GM10248 (cell line): ENCODE measurements at regions not wholly inside any gene's neighbourhood (a gene's known extent, or its start where the extent isn't known, plus 50 kb on each side); places are given as distances from the start of the nearest gene placed in this dataset.
"Not testable (repeated sequence)": the region's sequence is repeated elsewhere in the genome, so short reads cannot be mapped to it uniquely, and the experiment has no call there.

Experiments
- CTCF ChIA-PET: fragments of 300-600 bp; sonication (Branson Sonifier 250); formaldehyde crosslinking; extraction: SDS; loops from one replicate; lab custom pipeline; 2021; ENCODE audit warnings: antibody characterized with exemption; lab: Yijun Ruan, JAX
- POLR2A ChIA-PET: fragments of 350-650 bp; sonication (Branson Sonifier 250); formaldehyde crosslinking; extraction: SDS; loops from one replicate; lab custom pipeline; 2020; ENCODE audit warnings: antibody characterized with exemption; lab: Yijun Ruan, JAX
- DNase-seq: peaks from one replicate; pipeline ENCODE4 v3.0.0; 2012; ENCODE audit errors: extremely low spot score
- TF ChIP-seq, protein P1 (sequence below): IDR thresholded peaks from 2 replicates; pipeline ENCODE4 v1.5.1; 2012; ENCODE audit warnings: mild to moderate bottlenecking, low read depth; ENCODE audit errors: extremely low read depth, missing control alignments, control extremely low read depth

DNA sequence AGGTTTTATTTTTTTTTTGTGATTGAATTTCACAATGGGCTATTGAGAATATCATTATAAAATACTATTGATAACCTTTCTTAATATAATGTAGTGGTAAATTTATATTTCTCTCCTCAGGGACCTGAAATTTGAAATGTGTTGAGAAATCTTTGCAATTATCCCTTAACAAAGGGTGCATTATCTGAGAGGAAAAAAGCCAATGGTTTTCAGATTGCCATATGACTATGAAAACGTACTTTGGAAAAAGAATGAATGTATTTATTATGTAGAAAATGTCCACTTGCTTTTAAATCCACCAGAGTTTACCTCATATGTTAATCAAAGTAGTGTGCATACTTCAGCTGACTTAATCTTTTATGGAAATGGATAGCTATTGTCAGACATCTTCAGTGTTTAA, 441.1 kb downstream of the AMY1C start:
- ChIA-PET CTCF (no interaction called here), POLR2A (no interaction called here)
- TF ChIP-seq, protein P1, sequence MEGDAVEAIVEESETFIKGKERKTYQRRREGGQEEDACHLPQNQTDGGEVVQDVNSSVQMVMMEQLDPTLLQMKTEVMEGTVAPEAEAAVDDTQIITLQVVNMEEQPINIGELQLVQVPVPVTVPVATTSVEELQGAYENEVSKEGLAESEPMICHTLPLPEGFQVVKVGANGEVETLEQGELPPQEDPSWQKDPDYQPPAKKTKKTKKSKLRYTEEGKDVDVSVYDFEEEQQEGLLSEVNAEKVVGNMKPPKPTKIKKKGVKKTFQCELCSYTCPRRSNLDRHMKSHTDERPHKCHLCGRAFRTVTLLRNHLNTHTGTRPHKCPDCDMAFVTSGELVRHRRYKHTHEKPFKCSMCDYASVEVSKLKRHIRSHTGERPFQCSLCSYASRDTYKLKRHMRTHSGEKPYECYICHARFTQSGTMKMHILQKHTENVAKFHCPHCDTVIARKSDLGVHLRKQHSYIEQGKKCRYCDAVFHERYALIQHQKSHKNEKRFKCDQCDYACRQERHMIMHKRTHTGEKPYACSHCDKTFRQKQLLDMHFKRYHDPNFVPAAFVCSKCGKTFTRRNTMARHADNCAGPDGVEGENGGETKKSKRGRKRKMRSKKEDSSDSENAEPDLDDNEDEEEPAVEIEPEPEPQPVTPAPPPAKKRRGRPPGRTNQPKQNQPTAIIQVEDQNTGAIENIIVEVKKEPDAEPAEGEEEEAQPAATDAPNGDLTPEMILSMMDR, result no peak
- DNase-seq, result no peak

- TF ChIP-seq, protein P1, result no peak
- ChIA-PET POLR2A (no interaction called here), CTCF (no interaction called here)
- no peak for DNase-seq
Measured at GRCh38 chr1:104195395-104195794, 445.7 kb downstream of the AMY1C start.

GRCh38 chr1:104196136-104196535, 446.4 kb downstream of the AMY1C start:
- ChIA-PET POLR2A (no interaction called here), CTCF (no interaction called here)
- DNase-seq, result no peak
- TF ChIP-seq, protein P1, result no peak

GRCh38 chr1:104197516-104197915, 447.8 kb downstream of the AMY1C start:
- ChIA-PET CTCF (interaction anchor here (0.9 to 1.1 kb wide), 2 partner anchors 10 kb away, joined by 3 read pairs; no protein-coding TSS in a partner anchor), POLR2A (no interaction called here)
- DNase-seq, result no peak
- TF ChIP-seq, protein P1, result no peak

DNA sequence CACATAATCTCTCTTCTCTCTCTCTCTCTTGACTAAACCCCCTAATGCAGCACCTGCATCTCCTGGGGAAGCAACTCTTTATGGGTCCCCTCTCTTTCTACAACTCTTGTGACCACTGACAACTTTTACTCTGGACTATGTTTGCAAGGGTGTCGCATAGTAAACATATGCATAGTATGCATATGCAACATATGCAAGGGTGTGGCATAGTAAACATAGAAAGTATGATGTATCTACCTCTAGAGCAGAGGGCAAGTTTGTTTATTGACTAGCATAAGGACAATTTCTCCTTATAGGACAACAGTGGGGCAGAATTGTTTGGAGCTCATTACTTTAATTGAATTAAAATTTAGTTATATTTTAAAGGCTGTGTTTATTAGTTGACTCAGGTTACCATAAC, 462.5 kb downstream of the AMY1C start:
- TF ChIP-seq, protein P1, result no peak
- POLR2A ChIA-PET, result no interaction called here
- DNase-seq, result no peak
- CTCF ChIA-PET, result interaction anchor here (1.1 kb wide), 1 partner anchor 39 kb away, joined by 3 read pairs; no protein-coding TSS in a partner anchor

- CTCF ChIA-PET, DNase-seq, POLR2A ChIA-PET: not testable (repeated sequence)
Measured at GRCh38 chr1:104217395-104217986, 467.8 kb downstream of the AMY1C start.

- TF ChIP-seq, protein P1, result no peak
- DNase-seq, result no peak
- POLR2A ChIA-PET, result no interaction called here
- CTCF ChIA-PET, result interaction anchor here (0.9 kb wide), 1 partner anchor 12 kb away, joined by 3 read pairs; no protein-coding TSS in a partner anchor
Measured at GRCh38 chr1:104229860-104230259, 480.2 kb downstream of the AMY1C start.
